Pancreas (tissue), 10 donors: ENCODE measurements at regions not wholly inside any gene's neighbourhood (a gene's known extent, or its start where the extent isn't known, plus 50 kb on each side); places are given as distances from the start of the nearest gene placed in this dataset.

Source experiments
- ATAC-seq, 4 donors: fragments of 200-7000 bp; cut with Tn5 transposase; one replicate each; pipeline versions ENCODE4 v1.8.0 to v1.9.1; 2020; ENCODE audit warnings: mild to moderate bottlenecking in 4 of 4, moderate library complexity in 4 of 4
- DNase-seq, 6 donors: peaks; one replicate each; pipeline ENCODE4 v3.0.0-alpha.2; 2020
- FAIRE-seq: peaks from 2 replicates; lab custom pipeline; 2012; peaks lifted over from hg19 to GRCh38; lab: Jason Lieb, UNC
- H3K27ac ChIP-seq, 4 donors: fragments of 200-600 bp; sonication (generic); 1 replicate in 3 of 4; 2 replicates in 1 of 4; pipeline versions ENCODE4 v1.5.0 to v1.8.0; 2020
- H3K27me3 ChIP-seq, 4 donors: fragments of 200-600 bp; one replicate each; pipeline ENCODE4 v1.8.0; 2021
- H3K36me3 ChIP-seq, 3 donors: fragments of 200-600 bp; sonication (generic) in 1 of 3; one replicate each; pipeline versions ENCODE4 v1.5.0 to v1.8.0; 2020 to 2021
- H3K4me1 ChIP-seq, 3 donors: fragments of 200-600 bp; one replicate each; pipeline ENCODE4 v1.8.0; 2021
- H3K4me3 ChIP-seq, 4 donors: fragments of 200-600 bp; sonication (generic) in 2 of 4; one replicate each; pipeline versions ENCODE4 v1.5.0 to v1.8.0; 2020 to 2021
- H3K9me3 ChIP-seq, 4 donors: fragments of 200-600 bp; one replicate each; pipeline ENCODE4 v1.8.0; 2021
- CTCF ChIP-seq, 4 donors: fragments of 200-600 bp; sonication (generic) in 3 of 4; IDR thresholded peaks; one replicate each; pipeline versions ENCODE4 v1.5.0 to v1.8.0; 2021; ENCODE audit warnings: antibody characterized with exemption in 4 of 4
- WGBS, 2 donors: extraction: QIAGEN DNeasy Blood & Tissue Kit; methylation state at CpG; one replicate each; pipeline ENCODE4 v1.1.7; 2013; 5-methylcytosine and 5-hydroxymethylcytosine counted together
- intact Hi-C, 3 donors: fragments of 100-400 bp; cut with DNase I; formaldehyde crosslinking; loops; one replicate each; pipeline versions ENCODE4 v1.11.1 to v1.14.2; 2022
- donor health status: healthy with polysubstance abuse.
- donor health status: DM: no; HTN: no; CAD: no; lungs with moderate emphysema.
- donor health status: DM: no; HTN: no; CAD: no.
- donor health status: control.
- donor health status: control.
- donor health status: Bipolar disorder and iron deficiency.
- donor health status: DM: yes; HTN: yes; CAD: no.
- donor health status: DM: no; HTN: no; CAD: no.
- donor health status: DM: no; HTN: no; CAD: no.
- donor health status: DM: yes; HTN: yes; CAD: no.

- no peak for ATAC-seq
- Histone ChIP-seq H3K27me3 (no peaks in the 10 kb centered on the region), H3K4me3 (no peak overlapping the region), H3K9me3 (no peaks in the 10 kb centered on the region), H3K4me1 (no peaks in the 10 kb centered on the region), H3K27ac (no peak overlapping the region), H3K36me3 (no peaks in the 10 kb centered on the region)
- 60 to 68% methylated on average over 9 of the region's 9 CpGs for WGBS, 2 donors
- intact Hi-C loops, result no loop called here
- DNase-seq, result no peak
- no peak for TF ChIP-seq CTCF (IDR thresholded peaks at IDR 0.05)
- no peak for FAIRE-seq
Measured at GRCh38 chr7:42687211-42688055, 224.4 kb downstream of the C7orf25 start.

GRCh38 chr7:42686594-42687156 lies 225.2 kb downstream of the C7orf25 start:
- ATAC-seq (no peak), FAIRE-seq (no peak), DNase-seq (no peak)
- no peaks in the 10 kb centered on the region for H3K9me3 ChIP-seq
- intact Hi-C loops, result no loop called here
- H3K4me1 ChIP-seq, result no peaks in the 10 kb centered on the region
- H3K27me3 ChIP-seq, result no peaks in the 10 kb centered on the region
- H3K4me3 ChIP-seq, result no peak overlapping the region
- WGBS, 2 donors, result 52 to 53% methylated on average over 12 of the region's 12 CpGs
- no peak overlapping the region for H3K27ac ChIP-seq
- H3K36me3 ChIP-seq, result no peaks in the 10 kb centered on the region
- no peak for TF ChIP-seq CTCF (IDR thresholded peaks at IDR 0.05)

GRCh38 chr7:42685911-42686310 lies 226.0 kb downstream of the C7orf25 start:
- no peak for ATAC-seq
- no peak for FAIRE-seq
- Histone ChIP-seq H3K9me3 (no peaks in the 10 kb centered on the region), H3K36me3 (no peaks in the 10 kb centered on the region), H3K27me3 (no peaks in the 10 kb centered on the region), H3K27ac (no peak overlapping the region), H3K4me3 (no peak overlapping the region), H3K4me1 (no peaks in the 10 kb centered on the region)
- DNase-seq, result no peak
- intact Hi-C loops, result no loop called here
- 38 to 48% methylated on average over 9 of the region's 9 CpGs for WGBS, 2 donors
- TF ChIP-seq CTCF (IDR thresholded peaks at IDR 0.05), result no peak

GRCh38 chr7:42677751-42678699 lies 233.8 kb downstream of the C7orf25 start:
- TF ChIP-seq CTCF (IDR thresholded peaks at IDR 0.05), result no peak
- peak in 2 of 4 donors; percentile 22 to 45 for ATAC-seq
- Histone ChIP-seq H3K4me1 (no peaks in the 10 kb centered on the region), H3K27ac (no peak overlapping the region), H3K27me3 (no peaks in the 10 kb centered on the region), H3K36me3 (no peaks in the 10 kb centered on the region), H3K4me3 (no peak overlapping the region), H3K9me3 (no peaks in the 10 kb centered on the region)
- no peak for FAIRE-seq
- intact Hi-C loops, result no loop called here
- DNase-seq, result no peak
- 31 to 56% methylated on average over 3 of the region's 3 CpGs for WGBS, 2 donors
